ENCODE measurements at regions not wholly inside any gene's neighbourhood (a gene's known extent, or its start where the extent isn't known, plus 50 kb on each side); places are given as distances from the start of the nearest gene placed in this dataset.

- TF ChIP-seq, protein P1, sequence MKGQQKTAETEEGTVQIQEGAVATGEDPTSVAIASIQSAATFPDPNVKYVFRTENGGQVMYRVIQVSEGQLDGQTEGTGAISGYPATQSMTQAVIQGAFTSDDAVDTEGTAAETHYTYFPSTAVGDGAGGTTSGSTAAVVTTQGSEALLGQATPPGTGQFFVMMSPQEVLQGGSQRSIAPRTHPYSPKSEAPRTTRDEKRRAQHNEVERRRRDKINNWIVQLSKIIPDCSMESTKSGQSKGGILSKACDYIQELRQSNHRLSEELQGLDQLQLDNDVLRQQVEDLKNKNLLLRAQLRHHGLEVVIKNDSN (IDR thresholded peaks at IDR 0.05): no peak
- TF ChIP-seq MAX (IDR thresholded peaks at IDR 0.05) (no peak), TAF1 (IDR thresholded peaks at IDR 0.05; ENCODE audit: low read depth) (no peak), TEAD4 (IDR thresholded peaks at IDR 0.05) (no peak), EP300 (IDR thresholded peaks at IDR 0.05; ENCODE audit: borderline replicate concordance) (no peak)
Observed at GRCh38 chr3:88221726-88222125, 72.0 kb downstream of the C3orf38 start.

DNA sequence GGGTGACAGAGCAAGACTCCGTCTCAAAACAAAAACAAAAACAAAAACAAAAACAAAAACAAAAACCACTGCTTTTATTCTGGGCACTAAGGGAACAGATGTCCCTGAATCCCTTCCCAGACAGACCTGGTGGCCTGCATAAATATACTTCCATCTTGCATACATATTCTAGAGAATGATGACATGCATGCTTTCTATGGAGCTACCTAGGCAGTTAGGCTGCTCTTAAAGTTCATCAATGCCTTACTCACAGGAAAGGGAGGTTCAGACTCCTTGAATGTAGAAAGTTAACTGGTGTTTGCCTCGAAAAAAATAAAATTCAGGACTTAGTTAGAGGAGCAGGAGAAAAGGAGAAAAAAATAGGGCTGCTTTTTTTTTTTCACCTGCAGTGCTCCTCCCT is 72.6 kb downstream of the C3orf38 start:
- TF ChIP-seq RAD21 (IDR thresholded peaks at IDR 0.05; ENCODE audit: low read depth) (no peak), YY1 (IDR thresholded peaks at IDR 0.05; ENCODE audit: low read depth) (no peak), MAX (IDR thresholded peaks at IDR 0.05) (no peak), NFIC (IDR thresholded peaks at IDR 0.05) (no peak), TCF12 (IDR thresholded peaks at IDR 0.05; ENCODE audit: low read depth) (no peak), REST (IDR thresholded peaks at IDR 0.05; ENCODE audit: low read depth) (no peak), TEAD4 (IDR thresholded peaks at IDR 0.05) (no peak)
- TF ChIP-seq, protein P1 (IDR thresholded peaks at IDR 0.05): no peak

GRCh38 chr3:88225326-88226008 is 75.7 kb downstream of the C3orf38 start:
- TF ChIP-seq CREB1 (IDR thresholded peaks at IDR 0.05; ENCODE audit: low read depth) (no peak), EP300 (IDR thresholded peaks at IDR 0.05; ENCODE audit: borderline replicate concordance) (no peak), MAX (IDR thresholded peaks at IDR 0.05) (no peak), TAF1 (IDR thresholded peaks at IDR 0.05; ENCODE audit: low read depth) (no peak), RAD21 (IDR thresholded peaks at IDR 0.05; ENCODE audit: low read depth) (no peak), YY1 (IDR thresholded peaks at IDR 0.05; ENCODE audit: low read depth) (no peak), NFIC (IDR thresholded peaks at IDR 0.05) (no peak), EGR1 (IDR thresholded peaks at IDR 0.05) (no peak)
- TF ChIP-seq, protein P1 (IDR thresholded peaks at IDR 0.05): no peak

GRCh38 chr3:88226910-88227309 is 77.2 kb downstream of the C3orf38 start:
- no peak for TF ChIP-seq FOXM1 (IDR thresholded peaks at IDR 0.05; ENCODE audit: borderline replicate concordance, low read depth)
- no peak for TF ChIP-seq CREB1 (IDR thresholded peaks at IDR 0.05; ENCODE audit: low read depth)
- TF ChIP-seq MAX (IDR thresholded peaks at IDR 0.05): no peak
- TF ChIP-seq TCF12 (IDR thresholded peaks at IDR 0.05; ENCODE audit: low read depth): no peak
- no peak for TF ChIP-seq TEAD4 (IDR thresholded peaks at IDR 0.05)
- no peak for TF ChIP-seq EGR1 (IDR thresholded peaks at IDR 0.05)
- no peak for TF ChIP-seq CEBPB (IDR thresholded peaks at IDR 0.05)
- no peak for TF ChIP-seq EP300 (IDR thresholded peaks at IDR 0.05; ENCODE audit: borderline replicate concordance)
- no peak for TF ChIP-seq TAF1 (IDR thresholded peaks at IDR 0.05; ENCODE audit: low read depth)
- no peak for TF ChIP-seq NFIC (IDR thresholded peaks at IDR 0.05)
- no peak for TF ChIP-seq REST (IDR thresholded peaks at IDR 0.05; ENCODE audit: low read depth)
- TF ChIP-seq RAD21 (IDR thresholded peaks at IDR 0.05; ENCODE audit: low read depth): no peak
- TF ChIP-seq, protein P1 (IDR thresholded peaks at IDR 0.05): no peak
- no peak for TF ChIP-seq YY1 (IDR thresholded peaks at IDR 0.05; ENCODE audit: low read depth)
- no peak for TF ChIP-seq ZBTB7A (IDR thresholded peaks at IDR 0.05; ENCODE audit: low read depth)

GRCh38 chr3:88230638-88231037 is 80.9 kb downstream of the C3orf38 start:
- TF ChIP-seq NFIC (IDR thresholded peaks at IDR 0.05) (no peak), RAD21 (IDR thresholded peaks at IDR 0.05; ENCODE audit: low read depth) (no peak), MAX (IDR thresholded peaks at IDR 0.05) (no peak), EGR1 (IDR thresholded peaks at IDR 0.05) (no peak), ZBTB7A (IDR thresholded peaks at IDR 0.05; ENCODE audit: low read depth) (no peak), CREB1 (IDR thresholded peaks at IDR 0.05; ENCODE audit: low read depth) (no peak), YY1 (IDR thresholded peaks at IDR 0.05; ENCODE audit: low read depth) (no peak), FOXM1 (IDR thresholded peaks at IDR 0.05; ENCODE audit: borderline replicate concordance, low read depth) (no peak)
